ENCODE measurements at regions not wholly inside any gene's neighbourhood (a gene's known extent, or its start where the extent isn't known, plus 50 kb on each side); places are given as distances from the start of the nearest gene placed in this dataset.

DNA sequence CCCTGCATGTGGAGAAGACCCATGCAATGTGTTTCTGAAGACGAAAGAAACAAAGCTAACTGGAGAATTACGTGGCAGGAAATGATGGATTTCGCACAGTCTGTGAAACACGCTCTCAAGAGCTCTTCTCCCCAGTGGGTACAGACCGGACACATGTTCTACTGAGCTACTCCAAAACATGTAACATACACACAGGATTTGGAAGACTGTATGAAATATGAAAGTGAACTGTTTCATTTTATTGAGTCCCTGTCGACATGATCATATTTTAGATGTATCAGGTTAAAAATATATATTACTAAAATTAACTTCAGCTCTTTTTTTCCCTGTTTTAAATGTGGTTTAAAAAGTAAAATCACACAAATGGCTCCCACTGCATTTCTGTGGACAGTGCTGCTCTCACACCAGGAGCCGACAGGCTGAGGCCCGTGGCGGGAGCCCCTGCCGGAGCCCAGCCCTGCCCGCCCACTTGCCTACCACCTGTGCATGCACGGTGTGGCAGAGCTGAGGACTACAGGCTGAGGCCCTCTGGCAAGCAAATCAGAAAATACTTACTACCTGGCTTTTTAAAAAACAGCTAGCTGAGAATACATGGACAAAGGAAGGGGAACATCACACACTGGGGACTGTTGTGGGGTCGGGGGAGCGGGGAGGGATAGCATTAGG is 58.9 kb upstream of the NXT1 start:
- Histone ChIP-seq H3K9ac (ENCODE audit: insufficient read length) (no peak overlapping the region), H3K36me3 (ENCODE audit: insufficient read depth, low read length) (no peaks in the 10 kb centered on the region), H3K27ac (no peak overlapping the region), H3K4me3 (no peak overlapping the region), H3K9me3 (ENCODE audit: low read depth, low read length) (no peaks in the 10 kb centered on the region)
- TF ChIP-seq FOXP2 (optimal IDR thresholded peaks at IDR 0.05; ENCODE audit: control extremely low read depth, extremely low read length, insufficient read depth), result no peak
- TF ChIP-seq EZH2 (IDR thresholded peaks at IDR 0.05), result no peak
- TF ChIP-seq POLR2AphosphoS5 (IDR thresholded peaks at IDR 0.05; ENCODE audit: borderline replicate concordance, low read depth, low read length), result no peak
- DNase-seq (ENCODE audit: low read depth, low spot score), result no peak

DNA sequence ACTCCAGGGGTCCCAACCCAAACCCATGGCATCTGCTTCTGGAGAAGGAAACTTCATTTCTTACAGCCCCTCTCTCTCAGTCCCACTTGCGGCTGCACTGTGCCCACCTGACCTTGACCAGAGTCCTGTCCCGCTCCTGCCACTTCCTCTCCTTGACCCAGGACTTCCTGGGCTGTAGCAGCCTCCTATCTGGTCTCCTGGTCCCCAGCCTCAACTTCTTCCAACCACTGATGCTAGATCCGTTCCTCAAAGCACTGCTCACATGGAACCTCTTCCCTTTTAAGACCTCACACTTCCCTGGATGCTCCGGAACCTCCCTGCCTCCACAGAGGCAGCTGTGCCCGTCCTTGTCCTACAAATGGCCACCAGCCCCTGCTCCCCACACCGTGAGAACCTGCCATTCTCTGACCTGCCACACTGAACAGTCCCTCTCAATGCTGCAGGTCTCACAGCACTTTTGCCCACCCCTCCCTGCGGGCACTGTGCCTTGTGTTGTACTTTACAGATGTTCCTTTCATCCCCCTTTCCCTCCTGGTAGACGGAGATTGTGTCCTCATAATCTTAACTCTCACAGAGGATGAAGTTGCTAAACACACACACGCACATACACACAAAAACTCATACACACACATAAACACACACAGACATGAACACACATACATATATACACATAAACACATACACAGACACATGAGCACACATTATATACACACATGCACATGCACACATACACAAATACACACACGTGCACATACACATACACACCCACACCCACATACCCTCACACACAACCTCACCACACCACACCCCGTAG is 59.6 kb upstream of the NXT1 start:
- H3K9me3 ChIP-seq (ENCODE audit: low read depth, low read length), result no peaks in the 10 kb centered on the region
- H3K9ac ChIP-seq (ENCODE audit: insufficient read length), result no peak overlapping the region
- TF ChIP-seq POLR2AphosphoS5 (IDR thresholded peaks at IDR 0.05; ENCODE audit: borderline replicate concordance, low read depth, low read length), result no peak
- no peak for TF ChIP-seq EZH2 (IDR thresholded peaks at IDR 0.05)
- TF ChIP-seq FOXP2 (optimal IDR thresholded peaks at IDR 0.05; ENCODE audit: control extremely low read depth, extremely low read length, insufficient read depth), result no peak
- no peak overlapping the region for H3K27ac ChIP-seq
- no peaks in the 10 kb centered on the region for H3K36me3 ChIP-seq (ENCODE audit: insufficient read depth, low read length)
- H3K4me3 ChIP-seq, result no peak overlapping the region
- no peak for DNase-seq (ENCODE audit: low read depth, low spot score)

DNA sequence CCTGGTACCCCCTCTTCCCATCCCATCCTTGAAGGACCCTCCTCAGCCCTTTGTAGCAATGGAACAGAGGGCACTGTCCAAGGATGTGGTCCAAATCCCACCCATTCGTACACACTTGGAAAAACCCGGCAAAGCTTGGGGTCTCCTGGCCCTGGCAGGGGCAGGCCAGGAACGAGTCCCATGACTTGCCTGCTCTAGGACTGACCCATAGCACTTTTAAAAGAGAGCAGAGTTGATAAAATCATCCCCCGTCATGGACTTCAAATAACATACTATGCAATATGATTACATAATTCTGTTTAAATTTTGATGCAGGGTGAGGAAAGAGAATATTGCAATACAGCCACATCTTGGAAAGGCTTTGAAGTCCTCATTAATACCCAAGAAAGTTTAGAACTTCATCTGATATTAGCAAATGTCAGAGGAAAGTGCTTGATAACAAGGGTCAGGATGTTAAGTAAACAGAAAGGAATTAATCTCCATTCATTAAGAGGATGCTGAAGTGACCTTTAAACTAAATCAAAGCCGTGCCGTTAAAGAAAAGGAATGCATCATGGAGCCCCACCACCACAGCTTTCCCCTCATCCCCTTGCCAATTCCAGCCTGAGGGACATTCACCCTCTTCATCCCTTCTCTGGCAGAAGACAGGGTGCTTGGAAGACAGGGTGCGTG is 60.7 kb upstream of the NXT1 start:
- H3K36me3 ChIP-seq (ENCODE audit: insufficient read depth, low read length), result no peaks in the 10 kb centered on the region
- H3K4me3 ChIP-seq, result no peak overlapping the region
- DNase-seq (ENCODE audit: low read depth, low spot score), result no peak
- TF ChIP-seq POLR2AphosphoS5 (IDR thresholded peaks at IDR 0.05; ENCODE audit: borderline replicate concordance, low read depth, low read length) (no peak), EZH2 (IDR thresholded peaks at IDR 0.05) (no peak), FOXP2 (optimal IDR thresholded peaks at IDR 0.05; ENCODE audit: control extremely low read depth, extremely low read length, insufficient read depth) (no peak)
- no peak overlapping the region for H3K9ac ChIP-seq (ENCODE audit: insufficient read length)
- no peak overlapping the region for H3K27ac ChIP-seq
- H3K9me3 ChIP-seq (ENCODE audit: low read depth, low read length), result no peaks in the 10 kb centered on the region

DNA sequence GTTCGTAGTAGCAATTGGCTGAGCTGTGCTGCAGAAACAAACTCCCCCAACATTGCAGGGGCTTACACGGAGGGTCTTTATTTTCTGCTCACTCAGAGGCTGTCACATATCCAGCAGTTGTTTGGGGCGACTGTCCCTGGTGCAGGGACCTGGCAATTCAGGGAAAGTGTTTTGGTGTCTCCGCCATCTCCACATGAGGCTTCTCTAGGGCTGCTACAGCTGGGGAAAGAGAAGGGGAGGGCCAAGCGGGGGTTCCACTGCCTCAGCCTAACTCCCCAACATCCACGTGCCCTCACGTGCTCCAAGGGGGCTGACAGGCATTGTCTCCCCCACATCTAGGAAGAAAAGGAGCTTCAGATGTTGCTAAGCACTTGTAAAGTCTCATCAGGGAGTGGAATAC is 61.3 kb upstream of the NXT1 start:
- no peak for DNase-seq (ENCODE audit: low read depth, low spot score)

DNA sequence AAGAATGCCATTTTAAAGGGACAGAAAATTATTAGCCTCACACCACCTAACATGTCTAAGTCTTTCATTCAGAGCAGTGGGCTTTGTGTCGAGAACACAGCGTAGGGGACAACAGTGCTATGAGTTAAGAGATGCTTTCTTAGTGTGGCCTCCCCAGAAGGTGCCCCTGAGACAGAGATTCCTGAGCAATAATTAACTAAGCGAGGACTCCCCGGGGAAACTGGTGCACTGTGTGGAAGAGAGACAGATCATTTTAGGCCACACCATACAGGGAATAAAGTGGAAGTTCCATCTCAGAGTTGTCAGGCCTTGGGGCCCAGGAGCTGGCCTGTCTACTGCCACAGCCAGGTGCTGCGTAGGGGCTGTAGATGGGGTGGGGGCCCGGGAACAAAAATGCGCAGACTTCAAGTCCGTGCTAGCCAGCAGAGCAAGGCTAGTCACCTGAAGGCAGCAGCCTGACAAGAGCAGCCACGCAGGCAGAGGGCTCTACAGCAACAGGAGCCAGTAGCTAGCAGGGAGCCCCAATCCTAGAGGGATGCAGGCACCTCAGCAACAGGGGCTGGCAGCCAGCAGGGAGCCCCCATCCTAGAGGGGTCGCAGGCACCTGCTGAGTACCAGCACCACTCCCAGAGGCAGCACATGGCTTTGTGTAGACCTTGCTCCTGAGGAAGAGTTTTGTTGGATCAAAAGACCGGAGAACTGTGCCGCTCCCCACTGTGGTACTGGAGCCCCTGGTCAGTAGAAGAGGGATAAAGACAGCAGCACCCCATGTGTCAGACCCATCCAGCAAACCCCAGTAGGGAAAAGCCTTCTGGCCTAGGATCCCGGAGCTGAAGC is 63.0 kb upstream of the NXT1 start:
- no peak overlapping the region for H3K27ac ChIP-seq
- TF ChIP-seq FOXP2 (optimal IDR thresholded peaks at IDR 0.05; ENCODE audit: control extremely low read depth, extremely low read length, insufficient read depth), result no peak
- H3K9me3 ChIP-seq (ENCODE audit: low read depth, low read length), result no peaks in the 10 kb centered on the region
- H3K4me3 ChIP-seq, result no peak overlapping the region
- no peak for DNase-seq (ENCODE audit: low read depth, low spot score)
- H3K36me3 ChIP-seq (ENCODE audit: insufficient read depth, low read length), result no peaks in the 10 kb centered on the region
- no peak overlapping the region for H3K9ac ChIP-seq (ENCODE audit: insufficient read length)

More for the DNA sequence above, 61.3 kb upstream of the NXT1 start:
- Histone ChIP-seq H3K4me3 (no peak overlapping the region), H3K27ac (no peak overlapping the region), H3K9ac (ENCODE audit: insufficient read length) (no peak overlapping the region), H3K36me3 (ENCODE audit: insufficient read depth, low read length) (no peaks in the 10 kb centered on the region), H3K9me3 (ENCODE audit: low read depth, low read length) (no peaks in the 10 kb centered on the region)
- TF ChIP-seq EZH2 (IDR thresholded peaks at IDR 0.05) (no peak), POLR2AphosphoS5 (IDR thresholded peaks at IDR 0.05; ENCODE audit: borderline replicate concordance, low read depth, low read length) (no peak), FOXP2 (optimal IDR thresholded peaks at IDR 0.05; ENCODE audit: control extremely low read depth, extremely low read length, insufficient read depth) (no peak)

DNA sequence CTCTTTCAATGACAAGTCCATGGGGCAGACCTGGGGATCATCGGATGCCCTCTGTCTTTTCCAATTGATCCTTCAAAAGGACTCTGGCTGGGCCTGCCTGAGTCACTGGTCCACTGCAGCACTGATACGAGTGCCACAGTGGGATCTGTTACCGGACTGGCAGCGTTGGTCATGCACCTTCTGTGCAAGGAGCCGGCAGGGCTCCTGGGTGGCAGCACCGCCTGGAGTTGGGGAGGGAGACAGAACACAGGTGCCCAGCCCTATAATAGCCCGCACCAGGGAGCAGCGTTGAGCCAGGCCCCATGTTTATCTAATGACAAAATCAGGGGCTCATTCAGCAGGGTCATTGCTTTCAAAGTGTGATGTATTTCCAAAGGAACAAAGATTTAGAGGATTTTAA is 64.2 kb upstream of the NXT1 start:
- no peaks in the 10 kb centered on the region for H3K36me3 ChIP-seq (ENCODE audit: insufficient read depth, low read length)
- no peak overlapping the region for H3K27ac ChIP-seq
- no peak overlapping the region for H3K4me3 ChIP-seq
- no peak for DNase-seq (ENCODE audit: low read depth, low spot score)
- no peak overlapping the region for H3K9ac ChIP-seq (ENCODE audit: insufficient read length)
- TF ChIP-seq EZH2 (IDR thresholded peaks at IDR 0.05), result no peak
- no peak for TF ChIP-seq FOXP2 (optimal IDR thresholded peaks at IDR 0.05; ENCODE audit: control extremely low read depth, extremely low read length, insufficient read depth)
- no peak for TF ChIP-seq POLR2AphosphoS5 (IDR thresholded peaks at IDR 0.05; ENCODE audit: borderline replicate concordance, low read depth, low read length)
- H3K9me3 ChIP-seq (ENCODE audit: low read depth, low read length), result no peaks in the 10 kb centered on the region

DNA sequence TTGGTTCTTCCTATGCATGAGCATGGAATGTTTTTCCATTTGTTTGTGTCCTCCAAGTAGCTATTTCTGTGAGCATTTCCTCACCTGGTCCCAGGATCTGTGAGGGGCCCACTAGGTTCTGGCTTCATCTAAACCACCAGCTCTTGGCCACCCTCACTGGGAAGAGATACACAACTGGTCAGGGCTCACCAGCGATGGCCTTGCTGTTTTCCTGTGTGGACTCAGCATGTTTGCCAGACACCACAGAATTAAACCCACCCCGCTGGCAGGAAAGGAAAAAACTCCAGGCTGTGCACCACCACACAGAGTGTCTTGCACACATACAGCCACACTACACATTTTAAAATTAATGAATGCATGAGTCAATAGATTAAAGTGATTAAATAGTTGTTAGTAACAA is 65.1 kb upstream of the NXT1 start:
- Histone ChIP-seq H3K27ac (no peak overlapping the region), H3K9me3 (ENCODE audit: low read depth, low read length) (no peaks in the 10 kb centered on the region), H3K9ac (ENCODE audit: insufficient read length) (no peak overlapping the region), H3K4me3 (no peak overlapping the region), H3K36me3 (ENCODE audit: insufficient read depth, low read length) (no peaks in the 10 kb centered on the region)
- DNase-seq (ENCODE audit: low read depth, low spot score), result no peak
- TF ChIP-seq FOXP2 (optimal IDR thresholded peaks at IDR 0.05; ENCODE audit: control extremely low read depth, extremely low read length, insufficient read depth) (no peak), EZH2 (IDR thresholded peaks at IDR 0.05) (no peak), POLR2AphosphoS5 (IDR thresholded peaks at IDR 0.05; ENCODE audit: borderline replicate concordance, low read depth, low read length) (no peak)

DNA sequence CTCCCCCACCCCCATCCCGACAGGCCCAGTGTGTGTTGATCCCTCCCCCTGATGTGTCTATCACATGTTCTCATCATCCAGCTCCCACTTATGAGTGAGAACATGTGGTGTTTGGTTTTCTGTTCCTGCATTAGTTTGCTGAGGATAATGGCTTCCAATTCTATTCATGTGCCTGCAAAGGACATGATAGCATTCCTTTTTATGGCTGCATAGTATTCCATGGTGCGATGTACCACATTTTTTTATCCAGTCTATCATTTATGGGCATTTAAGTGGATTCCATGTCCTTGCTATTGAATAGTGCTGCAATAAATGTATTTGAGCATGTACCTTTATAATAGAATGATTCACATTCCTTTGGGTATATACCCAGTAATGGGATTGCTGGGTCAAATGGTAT is 66.6 kb upstream of the NXT1 start:
- Histone ChIP-seq H3K9me3 (ENCODE audit: low read depth, low read length) (no peaks in the 10 kb centered on the region), H3K27ac (no peak overlapping the region), H3K36me3 (ENCODE audit: insufficient read depth, low read length) (no peaks in the 10 kb centered on the region), H3K9ac (ENCODE audit: insufficient read length) (no peak overlapping the region), H3K4me3 (no peak overlapping the region)
- no peak for TF ChIP-seq POLR2AphosphoS5 (IDR thresholded peaks at IDR 0.05; ENCODE audit: borderline replicate concordance, low read depth, low read length)
- no peak for TF ChIP-seq EZH2 (IDR thresholded peaks at IDR 0.05)
- TF ChIP-seq FOXP2 (optimal IDR thresholded peaks at IDR 0.05; ENCODE audit: control extremely low read depth, extremely low read length, insufficient read depth), result no peak
- DNase-seq (ENCODE audit: low read depth, low spot score), result no peak

Data from SK-N-MC (cell line).